ENCODE measurements at regions not wholly inside any gene's neighbourhood (a gene's known extent, or its start where the extent isn't known, plus 50 kb on each side); places are given as distances from the start of the nearest gene placed in this dataset.

DNA sequence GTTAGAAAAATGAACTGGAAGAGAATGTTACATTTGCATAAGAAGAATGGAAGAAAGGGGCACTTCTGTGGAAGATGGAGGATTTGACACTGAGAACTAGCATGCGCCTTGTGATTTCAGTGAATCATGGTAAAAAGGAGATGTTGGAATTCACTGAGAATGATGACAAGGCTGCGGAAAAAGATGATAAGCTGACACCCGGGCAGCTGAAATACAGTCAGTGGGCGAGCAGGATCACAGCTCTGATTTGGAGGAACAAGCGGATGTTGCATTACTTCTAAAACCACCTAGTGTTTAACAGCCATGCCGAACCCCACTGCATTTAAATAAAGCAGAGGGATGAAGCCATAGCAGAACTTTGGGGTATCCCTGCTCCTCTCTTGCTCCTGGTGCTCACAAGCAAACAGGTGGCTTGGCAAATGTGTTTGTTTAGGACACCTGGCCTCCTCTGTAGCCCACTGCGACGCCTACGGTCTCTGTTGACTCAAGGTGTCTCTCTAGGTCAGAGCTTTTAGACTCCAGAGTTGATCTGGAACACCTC, 134.9 kb downstream of the NDUFA10 start:
- FAIRE-seq (no peak), ATAC-seq (no peak), DNase-seq (ENCODE audit: low read depth, low spot score) (no peak)
- intact Hi-C loops (cut with micrococcal nuclease; ENCODE audit: unreplicated experiment) (no loop called here), in situ Hi-C loops (cut with MboI) (no loop called here)
- no TSS peak for BruUV-seq (replicated peaks)
- no peaks in the 10 kb centered on the region; the same call in 2 of the 3 replicates for H3K9me3 ChIP-seq (replicated peaks; ENCODE audit: control insufficient read depth, insufficient read depth, low read length)
- CTCF ChIA-PET: no interaction called here
- RAD21 ChIA-PET (ENCODE audit: unreplicated experiment): no interaction called here
- H3K27ac ChIP-seq (ENCODE audit: control insufficient read depth, insufficient read depth): no peak overlapping the region
- no peak overlapping the region for H3K4me2 ChIP-seq (ENCODE audit: control insufficient read depth, insufficient read depth)
- SMC1A ChIA-PET (ENCODE audit: uncharacterized antibody, unreplicated experiment): no interaction called here
- no peaks in the 10 kb centered on the region for H3K79me2 ChIP-seq (ENCODE audit: control insufficient read depth, insufficient read depth, low read length)
- H3K27me3 ChIP-seq (replicated peaks in 1 of 2; ENCODE audit: control insufficient read depth in 2 of 2, insufficient read depth in 2 of 2, low read length in 1 of 2): no peaks in the 10 kb centered on the region
- POLR2A ChIA-PET: no interaction called here
- no peaks in the 10 kb centered on the region for H4K20me1 ChIP-seq (ENCODE audit: control insufficient read depth, insufficient read depth)
- 67% methylated on average over 9 of the region's 9 CpGs for WGBS (ENCODE audit: insufficient coverage, insufficient replicate concordance, low lambda C conversion rate, missing lambda C conversion rate)
- no peaks in the 10 kb centered on the region for H3K4me1 ChIP-seq (ENCODE audit: control insufficient read depth, insufficient read depth, low read length)
- H3K4me3 ChIP-seq: no peak overlapping the region
- no peak overlapping the region for H2AFZ ChIP-seq (ENCODE audit: control insufficient read depth, low read depth, low read length)
- H3K9ac ChIP-seq (ENCODE audit: control insufficient read depth, insufficient read depth, low read length): no peak overlapping the region
- no peaks in the 10 kb centered on the region for H3K36me3 ChIP-seq (ENCODE audit: control insufficient read depth in 2 of 2, insufficient read depth in 2 of 2, low read length in 1 of 2)
- TF ChIP-seq JUNB (IDR thresholded peaks at IDR 0.05) (no peak), RELA (IDR thresholded peaks at IDR 0.05; ENCODE audit: borderline replicate concordance, partially characterized antibody) (no peak), MXI1 (IDR thresholded peaks at IDR 0.05; ENCODE audit: low read depth, low read length) (no peak), FOXM1 (IDR thresholded peaks at IDR 0.05; ENCODE audit: low read depth, low read length) (no peak), EGR1 (IDR thresholded peaks at IDR 0.05; ENCODE audit: borderline replicate concordance in 1 of 2, low read depth in 2 of 2, low read length in 2 of 2) (no peak), RBBP5 (conservative IDR thresholded peaks at IDR 0.05) (no peak), NFYB (IDR thresholded peaks at IDR 0.05; ENCODE audit: insufficient read depth, low read depth, low read length) (no peak), ETV6 (conservative IDR thresholded peaks at IDR 0.05 in 1 of 2, IDR thresholded peaks at IDR 0.05 in 1 of 2; ENCODE audit: borderline replicate concordance in 1 of 2, low read depth in 1 of 2) (no peak), RFX5 (IDR thresholded peaks at IDR 0.05; ENCODE audit: low read depth, low read length) (no peak), GABPA (IDR thresholded peaks at IDR 0.05; ENCODE audit: low read depth) (no peak)
- TF ChIP-seq, protein P1, sequence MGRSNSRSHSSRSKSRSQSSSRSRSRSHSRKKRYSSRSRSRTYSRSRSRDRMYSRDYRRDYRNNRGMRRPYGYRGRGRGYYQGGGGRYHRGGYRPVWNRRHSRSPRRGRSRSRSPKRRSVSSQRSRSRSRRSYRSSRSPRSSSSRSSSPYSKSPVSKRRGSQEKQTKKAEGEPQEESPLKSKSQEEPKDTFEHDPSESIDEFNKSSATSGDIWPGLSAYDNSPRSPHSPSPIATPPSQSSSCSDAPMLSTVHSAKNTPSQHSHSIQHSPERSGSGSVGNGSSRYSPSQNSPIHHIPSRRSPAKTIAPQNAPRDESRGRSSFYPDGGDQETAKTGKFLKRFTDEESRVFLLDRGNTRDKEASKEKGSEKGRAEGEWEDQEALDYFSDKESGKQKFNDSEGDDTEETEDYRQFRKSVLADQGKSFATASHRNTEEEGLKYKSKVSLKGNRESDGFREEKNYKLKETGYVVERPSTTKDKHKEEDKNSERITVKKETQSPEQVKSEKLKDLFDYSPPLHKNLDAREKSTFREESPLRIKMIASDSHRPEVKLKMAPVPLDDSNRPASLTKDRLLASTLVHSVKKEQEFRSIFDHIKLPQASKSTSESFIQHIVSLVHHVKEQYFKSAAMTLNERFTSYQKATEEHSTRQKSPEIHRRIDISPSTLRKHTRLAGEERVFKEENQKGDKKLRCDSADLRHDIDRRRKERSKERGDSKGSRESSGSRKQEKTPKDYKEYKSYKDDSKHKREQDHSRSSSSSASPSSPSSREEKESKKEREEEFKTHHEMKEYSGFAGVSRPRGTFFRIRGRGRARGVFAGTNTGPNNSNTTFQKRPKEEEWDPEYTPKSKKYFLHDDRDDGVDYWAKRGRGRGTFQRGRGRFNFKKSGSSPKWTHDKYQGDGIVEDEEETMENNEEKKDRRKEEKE (IDR thresholded peaks at IDR 0.05): no peak
- TF ChIP-seq, protein P2, sequence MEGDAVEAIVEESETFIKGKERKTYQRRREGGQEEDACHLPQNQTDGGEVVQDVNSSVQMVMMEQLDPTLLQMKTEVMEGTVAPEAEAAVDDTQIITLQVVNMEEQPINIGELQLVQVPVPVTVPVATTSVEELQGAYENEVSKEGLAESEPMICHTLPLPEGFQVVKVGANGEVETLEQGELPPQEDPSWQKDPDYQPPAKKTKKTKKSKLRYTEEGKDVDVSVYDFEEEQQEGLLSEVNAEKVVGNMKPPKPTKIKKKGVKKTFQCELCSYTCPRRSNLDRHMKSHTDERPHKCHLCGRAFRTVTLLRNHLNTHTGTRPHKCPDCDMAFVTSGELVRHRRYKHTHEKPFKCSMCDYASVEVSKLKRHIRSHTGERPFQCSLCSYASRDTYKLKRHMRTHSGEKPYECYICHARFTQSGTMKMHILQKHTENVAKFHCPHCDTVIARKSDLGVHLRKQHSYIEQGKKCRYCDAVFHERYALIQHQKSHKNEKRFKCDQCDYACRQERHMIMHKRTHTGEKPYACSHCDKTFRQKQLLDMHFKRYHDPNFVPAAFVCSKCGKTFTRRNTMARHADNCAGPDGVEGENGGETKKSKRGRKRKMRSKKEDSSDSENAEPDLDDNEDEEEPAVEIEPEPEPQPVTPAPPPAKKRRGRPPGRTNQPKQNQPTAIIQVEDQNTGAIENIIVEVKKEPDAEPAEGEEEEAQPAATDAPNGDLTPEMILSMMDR (IDR thresholded peaks at IDR 0.05 in 2 of 3, conservative IDR thresholded peaks at IDR 0.05 in 1 of 3; ENCODE audit: control insufficient read depth in 2 of 3, extremely low read depth in 1 of 3, insufficient read depth in 1 of 3, low read depth in 3 of 3, low read length in 3 of 3): no peak
- TF ChIP-seq, protein P3, sequence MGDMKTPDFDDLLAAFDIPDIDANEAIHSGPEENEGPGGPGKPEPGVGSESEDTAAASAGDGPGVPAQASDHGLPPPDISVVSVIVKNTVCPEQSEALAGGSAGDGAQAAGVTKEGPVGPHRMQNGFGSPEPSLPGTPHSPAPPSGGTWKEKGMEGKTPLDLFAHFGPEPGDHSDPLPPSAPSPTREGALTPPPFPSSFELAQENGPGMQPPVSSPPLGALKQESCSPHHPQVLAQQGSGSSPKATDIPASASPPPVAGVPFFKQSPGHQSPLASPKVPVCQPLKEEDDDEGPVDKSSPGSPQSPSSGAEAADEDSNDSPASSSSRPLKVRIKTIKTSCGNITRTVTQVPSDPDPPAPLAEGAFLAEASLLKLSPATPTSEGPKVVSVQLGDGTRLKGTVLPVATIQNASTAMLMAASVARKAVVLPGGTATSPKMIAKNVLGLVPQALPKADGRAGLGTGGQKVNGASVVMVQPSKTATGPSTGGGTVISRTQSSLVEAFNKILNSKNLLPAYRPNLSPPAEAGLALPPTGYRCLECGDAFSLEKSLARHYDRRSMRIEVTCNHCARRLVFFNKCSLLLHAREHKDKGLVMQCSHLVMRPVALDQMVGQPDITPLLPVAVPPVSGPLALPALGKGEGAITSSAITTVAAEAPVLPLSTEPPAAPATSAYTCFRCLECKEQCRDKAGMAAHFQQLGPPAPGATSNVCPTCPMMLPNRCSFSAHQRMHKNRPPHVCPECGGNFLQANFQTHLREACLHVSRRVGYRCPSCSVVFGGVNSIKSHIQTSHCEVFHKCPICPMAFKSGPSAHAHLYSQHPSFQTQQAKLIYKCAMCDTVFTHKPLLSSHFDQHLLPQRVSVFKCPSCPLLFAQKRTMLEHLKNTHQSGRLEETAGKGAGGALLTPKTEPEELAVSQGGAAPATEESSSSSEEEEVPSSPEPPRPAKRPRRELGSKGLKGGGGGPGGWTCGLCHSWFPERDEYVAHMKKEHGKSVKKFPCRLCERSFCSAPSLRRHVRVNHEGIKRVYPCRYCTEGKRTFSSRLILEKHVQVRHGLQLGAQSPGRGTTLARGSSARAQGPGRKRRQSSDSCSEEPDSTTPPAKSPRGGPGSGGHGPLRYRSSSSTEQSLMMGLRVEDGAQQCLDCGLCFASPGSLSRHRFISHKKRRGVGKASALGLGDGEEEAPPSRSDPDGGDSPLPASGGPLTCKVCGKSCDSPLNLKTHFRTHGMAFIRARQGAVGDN (IDR thresholded peaks at IDR 0.05): no peak
- TF ChIP-seq, protein P4, sequence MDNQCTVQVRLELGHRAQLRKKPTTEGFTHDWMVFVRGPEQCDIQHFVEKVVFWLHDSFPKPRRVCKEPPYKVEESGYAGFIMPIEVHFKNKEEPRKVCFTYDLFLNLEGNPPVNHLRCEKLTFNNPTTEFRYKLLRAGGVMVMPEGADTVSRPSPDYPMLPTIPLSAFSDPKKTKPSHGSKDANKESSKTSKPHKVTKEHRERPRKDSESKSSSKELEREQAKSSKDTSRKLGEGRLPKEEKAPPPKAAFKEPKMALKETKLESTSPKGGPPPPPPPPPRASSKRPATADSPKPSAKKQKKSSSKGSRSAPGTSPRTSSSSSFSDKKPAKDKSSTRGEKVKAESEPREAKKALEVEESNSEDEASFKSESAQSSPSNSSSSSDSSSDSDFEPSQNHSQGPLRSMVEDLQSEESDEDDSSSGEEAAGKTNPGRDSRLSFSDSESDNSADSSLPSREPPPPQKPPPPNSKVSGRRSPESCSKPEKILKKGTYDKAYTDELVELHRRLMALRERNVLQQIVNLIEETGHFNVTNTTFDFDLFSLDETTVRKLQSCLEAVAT (IDR thresholded peaks at IDR 0.05): no peak

Data from GM12878 (cell line).